ENCODE measurements at regions not wholly inside any gene's neighbourhood (a gene's known extent, or its start where the extent isn't known, plus 50 kb on each side); places are given as distances from the start of the nearest gene placed in this dataset.

DNA sequence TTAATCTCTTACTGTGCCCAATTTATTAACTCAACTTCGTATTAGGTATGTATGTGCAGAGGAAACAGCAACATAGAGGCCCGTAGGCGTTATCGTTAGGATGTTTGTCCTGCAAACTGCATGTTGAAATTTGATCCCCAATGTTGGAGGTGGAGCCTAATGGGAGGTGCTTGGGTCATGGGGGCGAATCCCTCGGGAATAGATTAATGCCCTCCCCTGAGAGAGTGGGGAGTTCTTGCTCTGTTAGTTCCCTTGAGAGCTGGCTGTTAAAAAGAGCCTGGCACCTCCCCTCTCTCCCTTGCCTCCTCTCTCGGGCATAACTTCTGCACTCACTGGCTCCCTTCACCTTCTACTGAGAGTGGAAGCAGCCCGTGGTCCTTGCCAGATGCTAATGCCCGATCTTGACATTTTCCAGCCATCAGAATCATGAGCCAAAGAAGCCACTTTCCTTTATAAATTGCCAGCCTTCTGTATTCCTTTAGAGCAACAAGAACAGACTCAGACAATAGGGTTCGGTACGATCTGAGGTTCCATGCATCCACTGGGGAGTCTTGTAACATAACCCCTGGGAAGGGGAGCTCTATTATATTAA, 149.0 kb upstream of the RAB4A start:
- H3K4me1 ChIP-seq (ENCODE audit: control insufficient read depth, insufficient read depth, low read length), result peaks cover 29% of the 10 kb centered on the region
- H3K27ac ChIP-seq (ENCODE audit: low read length), result no peak overlapping the region
- 93% methylated on average over 3 of the region's 11 CpGs for WGBS (ENCODE audit: insufficient coverage, low lambda C conversion rate)
- no peak overlapping the region for H3K4me3 ChIP-seq (ENCODE audit: low read length)
- H3K27me3 ChIP-seq (ENCODE audit: control insufficient read depth, insufficient read depth, low read length), result no peaks in the 10 kb centered on the region
- no peaks in the 10 kb centered on the region for H3K9me3 ChIP-seq (ENCODE audit: control insufficient read depth, low read depth, low read length)
- no peak for DNase-seq
- no peaks in the 10 kb centered on the region for H3K36me3 ChIP-seq (ENCODE audit: control insufficient read depth, insufficient read depth, low read length)

DNA sequence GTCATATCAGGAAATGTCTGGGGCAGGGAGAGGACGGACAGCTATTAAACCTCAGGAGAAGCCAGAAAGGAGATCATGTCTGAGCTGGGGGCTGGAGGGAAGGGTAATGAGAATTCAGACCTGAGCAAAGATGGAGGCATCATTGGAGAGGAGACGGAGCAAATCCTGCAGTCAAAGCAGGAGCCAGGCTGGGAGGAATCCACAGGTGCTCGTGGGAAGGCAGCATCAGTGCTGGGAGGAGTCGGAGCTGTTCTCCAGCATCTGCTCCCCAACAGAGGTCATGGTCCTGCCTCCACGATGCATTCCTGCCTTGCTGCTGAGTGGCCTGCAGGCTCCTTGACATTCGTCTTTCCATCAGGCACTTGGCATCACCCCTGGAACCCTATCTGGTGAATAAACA, 148.3 kb upstream of the RAB4A start:
- H3K27me3 ChIP-seq (ENCODE audit: control insufficient read depth, insufficient read depth, low read length), result no peaks in the 10 kb centered on the region
- no peak for DNase-seq
- peaks cover 29% of the 10 kb centered on the region for H3K4me1 ChIP-seq (ENCODE audit: control insufficient read depth, insufficient read depth, low read length)
- no peaks in the 10 kb centered on the region for H3K36me3 ChIP-seq (ENCODE audit: control insufficient read depth, insufficient read depth, low read length)
- H3K9me3 ChIP-seq (ENCODE audit: control insufficient read depth, low read depth, low read length), result no peaks in the 10 kb centered on the region
- no peak overlapping the region for H3K4me3 ChIP-seq (ENCODE audit: low read length)
- WGBS (ENCODE audit: insufficient coverage, low lambda C conversion rate), result no CpG with 5 or more reads among the region's 6 CpGs
- H3K27ac ChIP-seq (ENCODE audit: low read length), result no peak overlapping the region

DNA sequence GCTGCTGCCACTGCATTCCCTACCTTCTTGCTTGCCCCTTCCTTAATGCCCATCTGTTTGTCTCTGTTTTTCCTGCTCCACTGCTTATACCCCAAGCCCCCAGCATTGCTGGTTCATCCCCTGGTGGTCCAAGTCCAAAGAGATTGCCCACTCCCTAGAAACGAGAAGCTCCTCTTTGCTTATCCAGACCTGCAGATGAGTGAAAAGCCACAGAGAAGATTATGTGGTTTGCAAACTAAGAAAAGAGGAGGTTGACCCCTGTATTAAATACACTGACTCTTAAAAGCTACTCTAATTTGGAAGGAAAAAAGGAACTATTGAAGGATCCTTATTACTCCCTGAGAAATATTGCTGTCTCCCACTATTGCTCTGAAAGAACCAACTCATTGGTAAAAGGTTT, 146.8 kb upstream of the RAB4A start:
- no peak for DNase-seq
- Histone ChIP-seq H3K27ac (ENCODE audit: low read length) (peak overlapping the region; percentile 86), H3K36me3 (ENCODE audit: control insufficient read depth, insufficient read depth, low read length) (no peaks in the 10 kb centered on the region), H3K4me1 (ENCODE audit: control insufficient read depth, insufficient read depth, low read length) (peaks cover 27% of the 10 kb centered on the region), H3K4me3 (ENCODE audit: low read length) (no peak overlapping the region), H3K27me3 (ENCODE audit: control insufficient read depth, insufficient read depth, low read length) (no peaks in the 10 kb centered on the region), H3K9me3 (ENCODE audit: control insufficient read depth, low read depth, low read length) (no peaks in the 10 kb centered on the region)
- no CpG with 5 or more reads among the region's 1 CpG for WGBS (ENCODE audit: insufficient coverage, low lambda C conversion rate)

DNA sequence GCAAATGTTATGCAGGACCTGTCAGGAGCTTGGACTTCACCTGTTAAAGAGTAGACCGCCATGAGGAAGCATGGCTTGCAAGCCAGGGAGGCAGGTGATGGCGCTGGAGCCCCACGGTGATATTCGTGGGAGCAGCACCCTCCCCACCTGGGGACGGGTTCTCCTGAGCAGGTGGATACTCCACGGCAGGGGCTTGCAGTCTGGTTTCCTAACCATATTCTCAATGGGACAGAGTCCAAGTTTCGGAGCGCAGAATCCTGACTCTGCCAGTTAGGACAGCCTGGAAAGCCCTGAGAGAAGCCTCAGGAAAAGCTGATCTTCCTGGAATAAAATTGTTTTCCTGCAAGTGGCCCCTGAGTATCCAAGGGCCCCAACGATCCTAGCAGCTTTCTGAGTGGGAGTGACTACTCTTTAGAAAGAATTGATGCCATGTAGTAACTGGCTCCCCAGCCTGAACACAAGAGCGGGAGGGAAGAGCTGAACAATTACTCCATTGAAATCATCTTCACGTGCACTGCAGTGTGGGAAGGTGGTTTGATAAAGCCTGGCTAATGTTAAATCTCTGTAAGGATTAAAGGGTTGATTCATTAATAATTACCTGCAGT, 146.3 kb upstream of the RAB4A start:
- Histone ChIP-seq H3K4me3 (ENCODE audit: low read length) (no peak overlapping the region), H3K27me3 (ENCODE audit: control insufficient read depth, insufficient read depth, low read length) (no peaks in the 10 kb centered on the region), H3K4me1 (ENCODE audit: control insufficient read depth, insufficient read depth, low read length) (peaks cover 32% of the 10 kb centered on the region), H3K36me3 (ENCODE audit: control insufficient read depth, insufficient read depth, low read length) (no peaks in the 10 kb centered on the region), H3K27ac (ENCODE audit: low read length) (peak overlapping the region; percentile 86), H3K9me3 (ENCODE audit: control insufficient read depth, low read depth, low read length) (no peaks in the 10 kb centered on the region)
- WGBS (ENCODE audit: insufficient coverage, low lambda C conversion rate), result no CpG with 5 or more reads among the region's 11 CpGs
- peak; percentile 66 to 88 for DNase-seq

DNA sequence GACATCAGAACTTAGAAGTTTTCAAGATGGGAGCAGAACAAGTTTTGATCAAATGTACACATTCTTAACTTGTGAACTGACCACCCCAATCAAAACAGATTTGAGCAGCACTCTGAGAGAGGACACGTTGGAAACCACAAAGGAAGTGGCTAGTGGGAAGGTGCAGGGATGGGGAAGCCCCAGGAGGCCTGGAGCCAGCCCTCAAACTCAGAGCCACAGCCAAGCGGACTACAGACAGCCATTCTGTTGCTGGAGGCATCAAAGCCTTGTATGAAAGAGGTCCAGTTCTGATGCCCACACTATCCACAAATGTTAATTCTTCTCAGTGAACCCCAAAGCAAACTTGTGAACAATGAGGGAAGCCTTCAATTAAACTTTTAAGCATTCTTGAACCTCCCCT, 143.6 kb upstream of the RAB4A start:
- Histone ChIP-seq H3K4me1 (ENCODE audit: control insufficient read depth, insufficient read depth, low read length) (peaks cover 58% of the 10 kb centered on the region), H3K27me3 (ENCODE audit: control insufficient read depth, insufficient read depth, low read length) (no peaks in the 10 kb centered on the region), H3K36me3 (ENCODE audit: control insufficient read depth, insufficient read depth, low read length) (no peaks in the 10 kb centered on the region), H3K4me3 (ENCODE audit: low read length) (no peak overlapping the region), H3K9me3 (ENCODE audit: control insufficient read depth, low read depth, low read length) (no peaks in the 10 kb centered on the region), H3K27ac (ENCODE audit: low read length) (no peak overlapping the region)
- DNase-seq, result no peak
- WGBS (ENCODE audit: insufficient coverage, low lambda C conversion rate), result no CpG with 5 or more reads among the region's 2 CpGs

DNA sequence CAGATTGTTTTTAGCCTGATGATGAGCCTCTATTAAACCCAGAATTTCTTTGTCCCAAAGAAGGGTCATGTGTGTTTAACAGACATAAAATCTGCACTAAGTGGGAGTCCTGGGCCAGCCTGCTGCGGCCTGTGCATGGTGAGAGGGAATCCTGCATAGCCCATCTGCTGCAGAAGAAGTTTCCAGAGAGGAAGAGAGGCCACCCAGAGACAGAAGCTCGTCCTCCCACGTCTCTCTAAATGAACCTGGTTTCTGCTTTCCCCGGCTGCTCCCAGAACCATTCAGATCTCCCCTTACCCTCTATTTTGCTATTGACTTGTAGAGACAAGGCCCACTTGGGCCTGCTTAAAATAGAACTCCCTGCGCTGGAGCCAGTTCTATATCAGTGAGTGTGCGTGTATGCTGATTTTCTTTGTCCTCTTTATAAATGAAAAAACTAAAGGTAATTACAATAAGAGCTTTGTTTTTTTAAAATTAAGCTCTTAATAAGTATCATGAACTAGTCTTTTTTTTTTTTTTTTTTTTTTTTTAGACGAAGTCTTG, 142.8 kb upstream of the RAB4A start:
- Histone ChIP-seq H3K27me3 (ENCODE audit: control insufficient read depth, insufficient read depth, low read length) (no peaks in the 10 kb centered on the region), H3K36me3 (ENCODE audit: control insufficient read depth, insufficient read depth, low read length) (no peaks in the 10 kb centered on the region), H3K27ac (ENCODE audit: low read length) (no peak overlapping the region), H3K4me1 (ENCODE audit: control insufficient read depth, insufficient read depth, low read length) (peaks cover 66% of the 10 kb centered on the region), H3K4me3 (ENCODE audit: low read length) (no peak overlapping the region), H3K9me3 (ENCODE audit: control insufficient read depth, low read depth, low read length) (no peaks in the 10 kb centered on the region)
- no peak for DNase-seq
- 100% methylated on average over 1 of the region's 7 CpGs for WGBS (ENCODE audit: insufficient coverage, low lambda C conversion rate)

DNA sequence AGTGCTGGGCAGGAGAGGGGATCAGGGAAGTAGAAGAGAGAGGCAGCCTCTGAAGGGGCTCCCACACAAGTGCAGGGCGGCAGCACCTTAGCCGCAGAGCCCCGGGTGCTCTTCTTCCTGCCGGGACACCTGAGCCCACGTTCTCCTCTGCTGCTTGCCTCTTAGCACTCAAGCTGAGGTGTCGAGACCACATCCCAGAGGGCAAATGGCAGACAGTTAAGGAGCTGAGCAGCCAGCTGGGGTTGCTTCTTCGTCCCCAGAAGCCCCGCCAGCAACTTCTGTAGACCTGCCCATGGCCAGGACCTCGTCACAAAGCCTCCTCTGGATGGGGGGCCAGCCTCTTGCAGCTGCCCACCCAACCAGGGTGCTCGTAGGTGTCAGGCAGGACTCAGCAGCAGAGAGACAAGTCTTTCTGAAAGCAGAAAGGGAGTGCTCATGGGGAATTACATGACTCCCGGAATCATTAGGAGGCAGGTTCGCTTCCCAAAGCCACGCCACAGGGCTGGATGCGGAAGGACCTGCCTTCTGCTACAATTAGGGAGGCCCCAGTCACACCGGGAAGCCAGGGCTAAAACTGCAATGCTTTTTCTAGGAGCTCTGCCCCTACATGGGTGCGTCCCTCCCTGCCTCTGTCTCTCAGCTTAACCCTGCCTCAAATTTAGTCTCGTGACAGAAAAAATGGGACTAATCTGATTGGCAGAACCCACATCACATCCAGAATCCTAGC, 141.4 kb upstream of the RAB4A start:
- Histone ChIP-seq H3K27ac (ENCODE audit: low read length) (peak overlapping the region; percentile 94), H3K4me3 (ENCODE audit: low read length) (no peak overlapping the region), H3K27me3 (ENCODE audit: control insufficient read depth, insufficient read depth, low read length) (no peaks in the 10 kb centered on the region), H3K36me3 (ENCODE audit: control insufficient read depth, insufficient read depth, low read length) (no peaks in the 10 kb centered on the region), H3K9me3 (ENCODE audit: control insufficient read depth, low read depth, low read length) (peaks cover under 1% of the 10 kb centered on the region), H3K4me1 (ENCODE audit: control insufficient read depth, insufficient read depth, low read length) (peaks cover 57% of the 10 kb centered on the region)
- DNase-seq, result peak in 1 of 2 donors; percentile 43
- WGBS (ENCODE audit: insufficient coverage, low lambda C conversion rate), result no CpG with 5 or more reads among the region's 17 CpGs

DNA sequence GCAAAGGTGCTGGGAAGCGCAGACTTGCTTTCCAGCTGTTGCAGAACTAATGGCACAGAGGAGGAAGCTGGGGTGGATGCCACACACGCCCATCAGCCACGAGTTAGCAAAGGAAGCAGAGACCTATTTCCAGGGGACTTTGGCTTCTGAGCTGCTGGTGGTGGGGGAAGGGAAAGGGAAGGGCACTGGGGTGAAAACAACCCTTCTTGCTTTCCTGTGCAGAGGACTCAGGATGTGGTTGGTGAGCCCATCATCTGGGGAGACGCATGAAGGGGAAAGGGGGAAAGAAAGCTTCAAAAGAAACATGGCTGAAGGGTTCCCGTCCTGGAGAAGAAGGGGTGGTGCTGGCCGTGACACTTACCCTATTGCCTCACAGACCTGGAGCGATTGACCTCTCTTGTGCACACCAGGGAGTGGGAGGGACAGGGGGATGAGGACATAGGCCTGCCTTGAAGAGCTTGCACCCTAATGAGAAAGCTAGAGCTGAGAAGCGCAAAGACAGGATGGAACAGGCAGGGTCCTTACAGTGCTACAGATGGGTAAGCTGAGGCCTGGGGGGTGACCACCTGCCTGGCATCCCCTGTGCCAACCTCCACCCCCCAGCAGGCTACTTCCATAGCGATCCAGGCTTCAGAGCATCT, 140.8 kb upstream of the RAB4A start:
- Histone ChIP-seq H3K27ac (ENCODE audit: low read length) (peak overlapping the region; percentile 94), H3K4me3 (ENCODE audit: low read length) (no peak overlapping the region)
- no CpG with 5 or more reads among the region's 9 CpGs for WGBS (ENCODE audit: insufficient coverage, low lambda C conversion rate)

DNA sequence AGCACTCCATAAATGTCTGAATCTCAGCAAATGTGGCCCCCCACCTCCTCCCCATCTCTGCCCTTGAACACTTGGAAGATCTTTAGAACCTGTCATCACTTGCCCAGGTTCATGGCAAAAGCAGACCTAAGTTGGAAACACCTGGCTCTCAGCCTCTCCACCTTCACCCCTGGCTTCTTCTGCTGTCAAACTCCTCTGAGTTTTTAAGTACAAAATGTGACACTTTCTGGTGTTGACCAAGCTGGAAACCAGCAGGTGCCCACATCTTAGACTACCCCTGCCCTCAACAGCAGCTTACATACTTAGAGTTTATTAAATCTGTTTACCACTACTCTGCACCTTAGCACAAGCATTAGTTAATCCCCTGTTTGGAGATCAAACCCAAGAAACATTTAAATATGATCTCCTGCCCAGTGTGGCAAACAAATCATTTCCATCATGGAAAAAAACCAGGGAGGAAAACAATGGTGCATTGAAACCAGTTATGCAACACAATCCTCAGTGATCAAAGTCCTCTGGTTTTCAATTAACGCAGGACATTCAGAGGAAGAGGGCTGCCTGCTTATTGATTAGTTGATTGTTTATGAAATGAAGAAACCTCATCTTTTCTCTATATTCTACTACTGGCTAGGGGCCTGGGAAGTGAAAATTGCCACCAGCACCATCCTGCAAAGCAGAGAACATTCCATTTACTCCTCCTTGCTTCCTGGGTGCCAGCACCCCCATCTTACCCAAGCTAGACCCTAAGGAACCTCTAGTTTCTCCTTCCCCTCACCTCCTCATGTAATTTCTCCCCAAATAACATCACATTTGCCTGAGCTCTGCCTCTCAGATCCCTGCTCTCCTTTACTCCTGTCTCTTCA, 139.4 kb upstream of the RAB4A start:
- Histone ChIP-seq H3K27ac (ENCODE audit: low read length) (peak overlapping the region; percentile 94), H3K4me1 (ENCODE audit: control insufficient read depth, insufficient read depth, low read length) (peaks cover 47% of the 10 kb centered on the region)
- DNase-seq, result peak; percentile 54 to 87

More for the DNA sequence above, 140.8 kb upstream of the RAB4A start:
- peaks cover 53% of the 10 kb centered on the region for H3K4me1 ChIP-seq (ENCODE audit: control insufficient read depth, insufficient read depth, low read length)
- H3K27me3 ChIP-seq (ENCODE audit: control insufficient read depth, insufficient read depth, low read length), result no peaks in the 10 kb centered on the region
- peak; percentile 89 to 95 for DNase-seq
- no peaks in the 10 kb centered on the region for H3K36me3 ChIP-seq (ENCODE audit: control insufficient read depth, insufficient read depth, low read length)
- H3K9me3 ChIP-seq (ENCODE audit: control insufficient read depth, low read depth, low read length), result peaks cover 7% of the 10 kb centered on the region

DNA sequence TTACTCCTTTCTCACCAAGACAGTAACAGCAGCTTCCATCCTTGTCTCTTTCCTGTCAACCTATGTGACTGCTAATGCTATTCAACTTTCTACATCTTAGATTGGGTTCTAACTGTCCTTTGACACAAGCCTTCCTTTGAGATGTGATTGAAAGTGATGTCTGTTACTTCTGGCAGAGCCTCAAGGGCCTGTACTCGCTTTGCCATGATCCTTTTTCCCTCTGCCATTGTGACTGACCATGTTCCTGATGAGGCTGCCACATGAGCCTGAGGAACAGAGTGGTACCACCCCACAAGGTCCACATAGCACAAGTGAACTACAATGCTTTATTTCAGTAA, 138.8 kb upstream of the RAB4A start:
- Histone ChIP-seq H3K27ac (ENCODE audit: low read length) (peak overlapping the region; percentile 94), H3K27me3 (ENCODE audit: control insufficient read depth, insufficient read depth, low read length) (no peaks in the 10 kb centered on the region), H3K4me3 (ENCODE audit: low read length) (no peak overlapping the region), H3K36me3 (ENCODE audit: control insufficient read depth, insufficient read depth, low read length) (no peaks in the 10 kb centered on the region), H3K9me3 (ENCODE audit: control insufficient read depth, low read depth, low read length) (peaks cover 7% of the 10 kb centered on the region), H3K4me1 (ENCODE audit: control insufficient read depth, insufficient read depth, low read length) (peaks cover 47% of the 10 kb centered on the region)
- WGBS (ENCODE audit: insufficient coverage, low lambda C conversion rate), result no CpG with 5 or more reads among the region's 1 CpG
- DNase-seq, result peak in 1 of 2 donors; percentile 47

More for the DNA sequence above, 139.4 kb upstream of the RAB4A start:
- no peaks in the 10 kb centered on the region for H3K36me3 ChIP-seq (ENCODE audit: control insufficient read depth, insufficient read depth, low read length)
- peaks cover 7% of the 10 kb centered on the region for H3K9me3 ChIP-seq (ENCODE audit: control insufficient read depth, low read depth, low read length)
- H3K4me3 ChIP-seq (ENCODE audit: low read length), result no peak overlapping the region
- no CpG with 5 or more reads among the region's 1 CpG for WGBS (ENCODE audit: insufficient coverage, low lambda C conversion rate)
- no peaks in the 10 kb centered on the region for H3K27me3 ChIP-seq (ENCODE audit: control insufficient read depth, insufficient read depth, low read length)
